ENCODE measurements at regions not wholly inside any gene's neighbourhood (a gene's known extent, or its start where the extent isn't known, plus 50 kb on each side); places are given as distances from the start of the nearest gene placed in this dataset.
"Not testable (repeated sequence)": the region's sequence is repeated elsewhere in the genome, so short reads cannot be mapped to it uniquely, and the experiment has no call there.

DNA sequence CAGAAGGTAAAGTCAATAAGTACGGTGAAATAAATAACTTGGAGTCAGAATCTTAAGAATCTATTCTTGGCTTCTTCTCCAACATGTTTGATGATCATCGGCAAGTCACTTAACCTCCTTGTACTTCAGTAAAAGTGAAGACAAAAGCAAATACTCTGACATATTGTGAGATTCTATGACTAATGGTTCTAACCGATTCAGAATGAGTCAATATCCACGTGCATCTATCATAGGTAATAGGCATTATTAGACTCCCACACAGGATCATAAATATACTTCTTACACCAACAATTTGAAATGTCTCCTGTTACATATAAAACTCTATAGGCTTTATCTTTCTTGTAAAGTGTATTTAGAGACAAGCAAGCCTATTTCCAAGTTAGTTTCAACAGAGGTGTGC, 144.4 kb upstream of the ATXN7L3B start:
- Histone ChIP-seq H3K27me3 (ENCODE audit: control insufficient read depth, insufficient read depth, low read length) (no peaks in the 10 kb centered on the region), H3K4me3 (ENCODE audit: low read depth, low read length) (no peak overlapping the region), H3K4me1 (ENCODE audit: control insufficient read depth, insufficient read depth, low read length) (no peaks in the 10 kb centered on the region), H3K9me3 (ENCODE audit: control insufficient read depth, insufficient read depth, low read depth, low read length) (0 out of 2 replicates have a peak, but pooled peaks cover 4% of the 10 kb centered on the region), H3K27ac (ENCODE audit: low read depth, low read length) (no peak overlapping the region), H3K9ac (ENCODE audit: low read length) (no peak overlapping the region), H3K36me3 (ENCODE audit: control insufficient read depth, insufficient read depth, low read length) (no peaks in the 10 kb centered on the region)

DNA sequence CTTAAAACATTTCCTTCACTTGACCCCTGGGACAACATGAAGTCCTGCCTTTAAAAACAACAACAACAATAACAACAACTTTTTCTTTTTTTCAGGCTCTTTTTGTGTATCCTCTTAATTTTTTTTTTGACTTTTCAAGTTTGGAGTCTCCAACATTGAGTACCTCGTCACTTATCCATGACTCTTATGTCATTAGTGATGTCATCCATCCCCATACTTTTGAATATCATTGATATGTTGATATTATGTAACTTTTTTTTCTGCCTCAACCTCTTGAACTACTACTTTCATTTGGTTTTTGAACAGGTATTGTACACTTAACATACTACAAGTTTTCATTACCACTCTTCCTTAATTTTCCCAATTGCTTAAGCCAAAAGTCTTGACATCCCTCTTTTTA, 143.0 kb upstream of the ATXN7L3B start:
- H3K4me1 ChIP-seq (ENCODE audit: control insufficient read depth, insufficient read depth, low read length) = no peaks in the 10 kb centered on the region
- no peak overlapping the region for H3K9ac ChIP-seq (ENCODE audit: low read length)
- H3K9me3 ChIP-seq (ENCODE audit: control insufficient read depth, insufficient read depth, low read depth, low read length) = 0 out of 2 replicates have a peak, but pooled peaks cover 4% of the 10 kb centered on the region
- no peak overlapping the region for H3K27ac ChIP-seq (ENCODE audit: low read depth, low read length)
- no peaks in the 10 kb centered on the region for H3K36me3 ChIP-seq (ENCODE audit: control insufficient read depth, insufficient read depth, low read length)
- H3K27me3 ChIP-seq (ENCODE audit: control insufficient read depth, insufficient read depth, low read length) = no peaks in the 10 kb centered on the region
- no peak overlapping the region for H3K4me3 ChIP-seq (ENCODE audit: low read depth, low read length)

DNA sequence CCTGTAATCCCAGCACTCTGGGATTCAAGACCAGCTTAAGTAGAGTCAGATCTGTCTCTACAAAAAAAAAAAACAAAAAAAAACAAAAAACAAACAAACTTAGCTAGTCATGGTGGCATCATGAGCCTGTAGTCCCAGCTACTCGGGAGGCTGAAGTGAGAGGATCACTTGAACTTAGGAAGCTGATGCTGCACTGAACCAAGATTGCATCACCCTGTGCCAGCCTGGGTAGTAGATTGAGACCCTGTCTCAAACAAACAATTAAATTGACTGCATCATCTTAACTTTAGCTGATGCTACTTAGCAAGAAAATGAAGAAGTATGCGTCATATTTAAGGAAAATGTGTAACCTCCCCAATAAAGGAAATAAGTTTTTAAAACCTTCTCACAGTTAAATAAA, 136.6 kb upstream of the ATXN7L3B start:
- H3K27ac ChIP-seq (ENCODE audit: low read depth, low read length) = 0 out of 2 replicates have a peak overlapping the region, but pooled peaks have one; percentile 28
- H3K9me3 ChIP-seq (ENCODE audit: control insufficient read depth, insufficient read depth, low read depth, low read length) = no peaks in the 10 kb centered on the region
- no peak overlapping the region for H3K9ac ChIP-seq (ENCODE audit: low read length)

DNA sequence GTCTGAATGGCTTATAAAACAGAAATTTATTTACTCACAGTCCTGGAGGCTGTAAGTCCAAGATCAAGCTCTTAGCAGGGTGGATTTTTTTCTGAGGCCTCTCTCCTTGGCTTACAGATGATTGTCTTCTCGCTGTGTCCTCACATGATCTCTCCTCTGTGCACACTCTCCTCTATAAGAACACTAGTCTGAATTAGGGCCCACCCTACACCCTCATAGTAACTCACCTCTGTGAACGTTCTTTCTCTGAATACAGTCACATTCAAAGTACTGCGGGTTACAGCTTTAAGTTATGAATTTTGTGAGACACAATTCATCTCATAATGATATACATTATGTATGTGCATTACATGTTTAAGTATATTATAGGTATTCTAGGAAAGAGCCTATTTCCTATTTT, 135.7 kb upstream of the ATXN7L3B start:
- H3K27ac ChIP-seq (ENCODE audit: low read depth, low read length) = no peak overlapping the region
- no peaks in the 10 kb centered on the region for H3K27me3 ChIP-seq (ENCODE audit: control insufficient read depth, insufficient read depth, low read length)
- H3K36me3 ChIP-seq (ENCODE audit: control insufficient read depth, insufficient read depth, low read length) = no peaks in the 10 kb centered on the region
- H3K4me3 ChIP-seq (ENCODE audit: low read depth, low read length) = no peak overlapping the region
- H3K9me3 ChIP-seq (ENCODE audit: control insufficient read depth, insufficient read depth, low read depth, low read length) = no peaks in the 10 kb centered on the region
- H3K4me1 ChIP-seq (ENCODE audit: control insufficient read depth, insufficient read depth, low read length) = peaks cover 4% of the 10 kb centered on the region
- H3K9ac ChIP-seq (ENCODE audit: low read length) = no peak overlapping the region

More for the DNA sequence above, 136.6 kb upstream of the ATXN7L3B start:
- H3K36me3 ChIP-seq (ENCODE audit: control insufficient read depth, insufficient read depth, low read length) = no peaks in the 10 kb centered on the region
- H3K27me3 ChIP-seq (ENCODE audit: control insufficient read depth, insufficient read depth, low read length) = no peaks in the 10 kb centered on the region
- no peaks in the 10 kb centered on the region; the same call in 1 of the 2 replicates for H3K4me1 ChIP-seq (ENCODE audit: control insufficient read depth, insufficient read depth, low read length)
- no peak overlapping the region for H3K4me3 ChIP-seq (ENCODE audit: low read depth, low read length)

DNA sequence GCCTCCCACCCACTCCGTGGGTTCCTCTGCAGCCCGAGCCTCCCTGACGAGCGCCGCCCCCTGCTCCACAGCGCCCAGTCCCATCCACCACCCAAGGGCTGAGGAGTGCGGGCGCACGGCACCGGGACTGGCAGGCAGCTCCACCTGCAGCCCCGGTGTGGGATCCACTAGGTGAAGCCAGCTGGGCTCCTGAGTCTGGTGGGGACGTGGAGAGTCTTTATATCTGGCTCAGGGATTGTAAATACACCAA, 134.5 kb upstream of the ATXN7L3B start:
- H3K9ac ChIP-seq (ENCODE audit: low read length); H3K27me3 ChIP-seq (ENCODE audit: control insufficient read depth, insufficient read depth, low read length); H3K4me3 ChIP-seq (ENCODE audit: low read depth, low read length); H3K36me3 ChIP-seq (ENCODE audit: control insufficient read depth, insufficient read depth, low read length); H3K27ac ChIP-seq (ENCODE audit: low read depth, low read length); H3K4me1 ChIP-seq (ENCODE audit: control insufficient read depth, insufficient read depth, low read length); H3K9me3 ChIP-seq (ENCODE audit: control insufficient read depth, insufficient read depth, low read depth, low read length): not testable (repeated sequence)

DNA sequence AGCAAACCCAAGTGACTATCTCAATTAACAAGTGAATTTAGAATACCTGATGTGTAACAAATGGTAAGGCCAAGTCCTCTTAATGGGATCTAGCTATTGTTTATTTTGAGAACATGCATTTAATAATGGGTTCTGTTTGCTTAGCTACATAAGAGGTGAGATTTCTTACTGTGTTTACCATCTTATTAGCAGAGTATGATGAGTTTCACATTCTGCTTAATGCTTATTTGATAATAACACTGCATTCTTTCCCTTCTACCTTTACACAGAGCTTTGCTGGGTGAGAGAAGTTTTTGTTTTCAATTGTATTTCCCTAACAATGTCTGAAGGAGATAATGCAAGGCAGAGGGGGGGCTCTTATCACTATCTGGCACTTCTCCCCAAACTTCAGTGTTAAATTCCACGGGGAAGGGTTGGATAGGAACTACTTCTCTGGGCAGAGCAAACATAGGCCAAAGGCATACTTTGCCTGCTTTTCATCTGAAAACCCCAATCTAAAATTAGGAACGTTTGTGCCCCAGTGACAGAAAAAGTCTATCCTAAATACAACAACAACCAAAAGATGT, 129.0 kb upstream of the ATXN7L3B start:
- H3K36me3 ChIP-seq (ENCODE audit: control insufficient read depth, insufficient read depth, low read length) = no peaks in the 10 kb centered on the region
- 0 out of 2 replicates have a peak overlapping the region, but pooled peaks have one; percentile 21 for H3K27ac ChIP-seq (ENCODE audit: low read depth, low read length)

DNA sequence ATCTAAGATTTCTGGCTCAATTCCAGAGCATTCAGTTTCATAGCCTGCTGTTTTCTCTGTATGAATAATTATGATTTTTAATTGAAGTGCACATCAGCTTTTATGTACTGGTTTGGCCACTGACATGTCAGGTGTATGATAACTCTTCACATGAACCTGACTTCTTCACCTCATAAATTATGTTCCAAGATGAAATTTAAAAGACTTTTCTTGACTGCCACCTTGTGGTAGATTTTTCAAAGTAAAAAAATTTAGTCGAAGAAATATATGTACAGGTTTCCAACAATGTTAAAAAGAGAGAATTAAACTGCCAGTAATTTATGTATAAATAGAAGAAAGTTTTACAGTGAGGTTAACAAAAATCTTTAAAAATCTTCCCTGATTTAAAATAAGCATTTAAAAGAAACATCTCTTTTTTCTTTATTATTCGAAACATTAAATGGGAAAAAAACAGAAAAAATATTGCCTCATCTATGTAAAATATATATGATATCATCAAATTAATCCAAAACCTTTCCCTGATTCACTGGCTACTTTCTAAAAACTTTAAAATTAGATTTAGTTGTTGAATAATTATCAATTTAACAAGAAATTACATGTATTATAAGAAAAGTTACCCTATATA, 124.9 kb upstream of the ATXN7L3B start:
- Histone ChIP-seq H3K9ac (ENCODE audit: low read length) (no peak overlapping the region), H3K36me3 (ENCODE audit: control insufficient read depth, insufficient read depth, low read length) (no peaks in the 10 kb centered on the region), H3K4me3 (ENCODE audit: low read depth, low read length) (no peak overlapping the region), H3K27me3 (ENCODE audit: control insufficient read depth, insufficient read depth, low read length) (no peaks in the 10 kb centered on the region), H3K4me1 (ENCODE audit: control insufficient read depth, insufficient read depth, low read length) (peaks cover 12% of the 10 kb centered on the region), H3K27ac (ENCODE audit: low read depth, low read length) (no peak overlapping the region), H3K9me3 (ENCODE audit: control insufficient read depth, insufficient read depth, low read depth, low read length) (no peaks in the 10 kb centered on the region)

More for the DNA sequence above, 129.0 kb upstream of the ATXN7L3B start:
- H3K9me3 ChIP-seq (ENCODE audit: control insufficient read depth, insufficient read depth, low read depth, low read length) = no peaks in the 10 kb centered on the region
- no peaks in the 10 kb centered on the region for H3K27me3 ChIP-seq (ENCODE audit: control insufficient read depth, insufficient read depth, low read length)
- no peak overlapping the region for H3K4me3 ChIP-seq (ENCODE audit: low read depth, low read length)
- no peak overlapping the region for H3K9ac ChIP-seq (ENCODE audit: low read length)
- H3K4me1 ChIP-seq (ENCODE audit: control insufficient read depth, insufficient read depth, low read length) = peaks cover 17% of the 10 kb centered on the region

DNA sequence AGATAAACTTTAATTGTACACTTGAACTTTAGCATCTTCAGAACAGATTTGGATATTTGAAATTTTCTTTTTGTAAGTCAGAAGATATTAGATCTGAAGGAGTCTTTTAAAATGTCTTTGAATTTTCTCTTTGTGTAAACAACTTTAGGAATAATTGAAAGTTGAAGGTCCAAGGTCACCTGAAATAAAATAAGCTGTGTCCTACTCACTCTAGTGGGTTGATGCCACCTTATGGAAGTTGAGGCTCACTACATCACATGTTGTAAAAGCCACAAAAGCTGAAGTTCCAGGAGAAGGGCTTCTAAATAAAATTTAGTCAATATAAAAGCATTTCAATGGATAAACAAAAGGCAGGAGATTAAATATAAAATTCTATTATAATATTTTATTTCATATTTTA, 122.0 kb upstream of the ATXN7L3B start:
- Histone ChIP-seq H3K9ac (ENCODE audit: low read length) (no peak overlapping the region), H3K9me3 (ENCODE audit: control insufficient read depth, insufficient read depth, low read depth, low read length) (no peaks in the 10 kb centered on the region), H3K4me1 (ENCODE audit: control insufficient read depth, insufficient read depth, low read length) (no peaks in the 10 kb centered on the region), H3K4me3 (ENCODE audit: low read depth, low read length) (no peak overlapping the region), H3K36me3 (ENCODE audit: control insufficient read depth, insufficient read depth, low read length) (no peaks in the 10 kb centered on the region), H3K27ac (ENCODE audit: low read depth, low read length) (no peak overlapping the region), H3K27me3 (ENCODE audit: control insufficient read depth, insufficient read depth, low read length) (no peaks in the 10 kb centered on the region)

DNA sequence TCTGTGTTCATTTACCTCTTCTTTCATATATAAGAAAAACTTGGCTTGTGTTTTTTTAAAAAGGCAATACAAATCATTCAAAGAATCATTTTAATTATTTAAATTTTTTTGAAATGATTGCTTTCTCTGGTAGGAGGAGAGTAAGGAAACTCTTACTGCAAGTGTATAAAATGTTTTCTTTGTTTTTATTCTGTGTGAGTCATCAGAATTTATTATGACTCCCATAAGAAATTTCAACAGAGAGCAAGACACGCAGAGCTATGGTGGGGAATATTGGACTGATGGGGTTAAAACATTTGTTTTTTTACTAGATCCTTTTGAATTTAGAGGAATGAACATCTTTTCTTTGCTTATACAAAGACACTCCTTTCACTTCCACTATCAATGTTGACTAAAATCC, 119.1 kb upstream of the ATXN7L3B start:
- no peak overlapping the region for H3K27ac ChIP-seq (ENCODE audit: low read depth, low read length)
- H3K4me1 ChIP-seq (ENCODE audit: control insufficient read depth, insufficient read depth, low read length) = no peaks in the 10 kb centered on the region
- no peak overlapping the region for H3K9ac ChIP-seq (ENCODE audit: low read length)
- no peaks in the 10 kb centered on the region for H3K9me3 ChIP-seq (ENCODE audit: control insufficient read depth, insufficient read depth, low read depth, low read length)
- H3K36me3 ChIP-seq (ENCODE audit: control insufficient read depth, insufficient read depth, low read length) = no peaks in the 10 kb centered on the region
- H3K4me3 ChIP-seq (ENCODE audit: low read depth, low read length) = no peak overlapping the region
- H3K27me3 ChIP-seq (ENCODE audit: control insufficient read depth, insufficient read depth, low read length) = no peaks in the 10 kb centered on the region

DNA sequence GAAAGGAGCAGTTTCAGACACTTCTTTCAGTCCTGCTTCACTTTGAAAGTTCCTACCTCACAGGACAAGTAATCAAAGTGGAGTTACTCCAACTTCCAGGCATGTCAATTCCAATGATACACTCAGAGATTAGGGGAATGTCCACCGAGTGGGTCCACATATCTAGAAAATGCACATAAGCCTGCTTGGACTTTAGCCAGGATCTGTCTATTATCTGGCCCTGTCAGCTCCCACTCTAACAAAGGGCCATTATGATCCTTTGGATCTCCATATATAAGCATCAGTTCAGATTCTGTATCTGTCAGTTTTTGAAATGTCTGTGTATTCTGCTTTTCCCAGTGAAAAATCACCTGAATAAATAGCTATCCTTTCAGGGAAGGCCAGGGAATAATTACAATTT, 112.9 kb upstream of the ATXN7L3B start:
- H3K27me3 ChIP-seq (ENCODE audit: control insufficient read depth, insufficient read depth, low read length) = no peaks in the 10 kb centered on the region
- H3K9ac ChIP-seq (ENCODE audit: low read length) = no peak overlapping the region
- no peaks in the 10 kb centered on the region for H3K9me3 ChIP-seq (ENCODE audit: control insufficient read depth, insufficient read depth, low read depth, low read length)
- no peak overlapping the region for H3K27ac ChIP-seq (ENCODE audit: low read depth, low read length)
- no peaks in the 10 kb centered on the region for H3K36me3 ChIP-seq (ENCODE audit: control insufficient read depth, insufficient read depth, low read length)
- H3K4me3 ChIP-seq (ENCODE audit: low read depth, low read length) = no peak overlapping the region
- no peaks in the 10 kb centered on the region for H3K4me1 ChIP-seq (ENCODE audit: control insufficient read depth, insufficient read depth, low read length)

DNA sequence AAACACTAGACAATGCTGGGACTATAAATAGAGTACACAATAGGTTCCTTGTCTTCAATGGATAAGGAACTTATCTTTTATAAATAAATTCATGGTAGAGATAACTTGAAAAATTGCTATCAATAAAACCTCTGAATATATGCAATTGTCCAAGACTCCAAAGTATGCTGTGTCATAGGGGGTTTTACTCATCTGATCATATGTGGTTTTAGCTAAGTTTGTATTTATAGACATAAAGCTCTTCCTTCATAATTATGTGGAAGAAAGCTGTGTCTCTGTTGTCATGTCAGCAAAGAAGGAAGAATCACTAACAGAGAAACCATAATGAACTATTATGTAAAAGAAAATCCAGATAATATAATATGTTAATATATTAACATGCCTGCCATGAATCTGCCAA, 111.5 kb upstream of the ATXN7L3B start:
- H3K4me3 ChIP-seq (ENCODE audit: low read depth, low read length) = no peak overlapping the region
- no peaks in the 10 kb centered on the region for H3K9me3 ChIP-seq (ENCODE audit: control insufficient read depth, insufficient read depth, low read depth, low read length)
- no peak overlapping the region for H3K9ac ChIP-seq (ENCODE audit: low read length)
- no peaks in the 10 kb centered on the region for H3K4me1 ChIP-seq (ENCODE audit: control insufficient read depth, insufficient read depth, low read length)
- no peak overlapping the region for H3K27ac ChIP-seq (ENCODE audit: low read depth, low read length)
- no peaks in the 10 kb centered on the region for H3K36me3 ChIP-seq (ENCODE audit: control insufficient read depth, insufficient read depth, low read length)
- H3K27me3 ChIP-seq (ENCODE audit: control insufficient read depth, insufficient read depth, low read length) = no peaks in the 10 kb centered on the region

Data from HUES6 (cell line).